ENCODE measurements at regions not wholly inside any gene's neighbourhood (a gene's known extent, or its start where the extent isn't known, plus 50 kb on each side); places are given as distances from the start of the nearest gene placed in this dataset.

GRCh38 chr12:132414634-132415326 is 75.2 kb upstream of the FBRSL1 start:
- no peaks in the 10 kb centered on the region for H3K4me1 ChIP-seq (ENCODE audit: control insufficient read depth in 2 of 3, insufficient read depth in 2 of 3, low read depth in 1 of 3, low read length in 3 of 3)
- intact Hi-C loops (cut with DNase I): loop anchor here (10.0 kb wide), 2 partner anchors 110 to 200 kb away; partner anchors contain the start of genes LRCOL1 and P2RX2
- DNase-seq: peak; percentile 86 to 93 (median 90)
- no peak overlapping the region for H3K9ac ChIP-seq (ENCODE audit: low read length in 3 of 3)
- FAIRE-seq: no peak
- no peak overlapping the region for H3K4me3 ChIP-seq (ENCODE audit: low read length in 3 of 3)
- no peak overlapping the region for H3K27ac ChIP-seq (ENCODE audit: low read depth in 2 of 2, low read length in 2 of 2)
- H3K36me3 ChIP-seq (ENCODE audit: control insufficient read depth in 2 of 3, insufficient read depth in 3 of 3, low read length in 3 of 3): no peaks in the 10 kb centered on the region
- TF ChIP-seq CTCF (IDR thresholded peaks at IDR 0.05; ENCODE audit: borderline replicate concordance, extremely low read depth, insufficient read depth): peak; percentile 85
- no peaks in the 10 kb centered on the region for H3K9me3 ChIP-seq (ENCODE audit: control insufficient read depth in 2 of 3, insufficient read depth in 1 of 3, low read length in 3 of 3)
- H3K27me3 ChIP-seq (ENCODE audit: control insufficient read depth, insufficient read depth, low read length): no peaks in the 10 kb centered on the region

GRCh38 chr12:132413931-132414588 is 75.9 kb upstream of the FBRSL1 start:
- Histone ChIP-seq H3K4me3 (ENCODE audit: low read length in 3 of 3) (no peak overlapping the region), H3K27ac (ENCODE audit: low read depth in 2 of 2, low read length in 2 of 2) (no peak overlapping the region), H3K4me1 (ENCODE audit: control insufficient read depth in 2 of 3, insufficient read depth in 2 of 3, low read depth in 1 of 3, low read length in 3 of 3) (no peaks in the 10 kb centered on the region), H3K27me3 (ENCODE audit: control insufficient read depth, insufficient read depth, low read length) (no peaks in the 10 kb centered on the region), H3K9ac (ENCODE audit: low read length in 3 of 3) (no peak overlapping the region), H3K36me3 (ENCODE audit: control insufficient read depth in 2 of 3, insufficient read depth in 3 of 3, low read length in 3 of 3) (no peaks in the 10 kb centered on the region), H3K9me3 (ENCODE audit: control insufficient read depth in 2 of 3, insufficient read depth in 1 of 3, low read length in 3 of 3) (no peaks in the 10 kb centered on the region)
- intact Hi-C loops (cut with DNase I): loop anchor here (10.0 kb wide), 2 partner anchors 111 to 201 kb away; partner anchors contain the start of genes LRCOL1 and P2RX2
- FAIRE-seq (no peak), DNase-seq (peak in 2 of 5 donors; percentile 62 to 66)
- peak; percentile 30 for TF ChIP-seq CTCF (IDR thresholded peaks at IDR 0.05; ENCODE audit: borderline replicate concordance, extremely low read depth, insufficient read depth)

- no peaks in the 10 kb centered on the region for H3K27me3 ChIP-seq (ENCODE audit: control insufficient read depth, insufficient read depth, low read length)
- TF ChIP-seq CTCF (IDR thresholded peaks at IDR 0.05; ENCODE audit: borderline replicate concordance, extremely low read depth, insufficient read depth): no peak
- H3K27ac ChIP-seq (ENCODE audit: low read depth in 2 of 2, low read length in 2 of 2): no peak overlapping the region
- no peaks in the 10 kb centered on the region for H3K9me3 ChIP-seq (ENCODE audit: control insufficient read depth in 2 of 3, insufficient read depth in 1 of 3, low read length in 3 of 3)
- intact Hi-C loops (cut with DNase I): loop anchor here (10.0 kb wide), 2 partner anchors 113 to 203 kb away; partner anchors contain the start of genes LRCOL1 and P2RX2
- FAIRE-seq: no peak
- no peaks in the 10 kb centered on the region for H3K4me1 ChIP-seq (ENCODE audit: control insufficient read depth in 2 of 3, insufficient read depth in 2 of 3, low read depth in 1 of 3, low read length in 3 of 3)
- H3K36me3 ChIP-seq (ENCODE audit: control insufficient read depth in 2 of 3, insufficient read depth in 3 of 3, low read length in 3 of 3): no peaks in the 10 kb centered on the region
- H3K9ac ChIP-seq (ENCODE audit: low read length in 3 of 3): no peak overlapping the region
- no peak overlapping the region for H3K4me3 ChIP-seq (ENCODE audit: low read length in 3 of 3)
- DNase-seq: no peak
Measured at GRCh38 chr12:132411457-132411856, 78.5 kb upstream of the FBRSL1 start.
